Astrocyte (in vitro differentiated cells and primary cell): ENCODE measurements at regions not wholly inside any gene's neighbourhood (a gene's known extent, or its start where the extent isn't known, plus 50 kb on each side); places are given as distances from the start of the nearest gene placed in this dataset.
"Not testable (repeated sequence)": the region's sequence is repeated elsewhere in the genome, so short reads cannot be mapped to it uniquely, and the experiment has no call there.

Experiments used
- CTCF ChIP-seq: IDR thresholded peaks from 2 replicates; pipeline ENCODE4 v1.5.1; 2011; ENCODE audit warnings: low read depth, mild to moderate bottlenecking, inconsistent platforms, low read length, moderate library complexity; ENCODE audit not compliant: insufficient read depth
- EZH2 ChIP-seq: IDR thresholded peaks from 2 replicates; pipeline ENCODE4 v1.6.1; 2012; ENCODE audit warnings: mild to moderate bottlenecking, low read length, inconsistent platforms; ENCODE audit not compliant: insufficient read depth

GRCh38 chrX:92278556-92278955 lies 499.4 kb downstream of the PCDH11X start:
- not testable (repeated sequence) for TF ChIP-seq CTCF, EZH2
